ENCODE measurements at regions not wholly inside any gene's neighbourhood (a gene's known extent, or its start where the extent isn't known, plus 50 kb on each side); places are given as distances from the start of the nearest gene placed in this dataset.

GRCh38 chr9:79880626-79881025, 308.9 kb downstream of the TLE4 start:
- Histone ChIP-seq H3K27ac (ENCODE audit: low read length) (no peak overlapping the region), H3K36me3 (ENCODE audit: control insufficient read depth, insufficient read depth, low read length) (no peaks in the 10 kb centered on the region), H3K4me3 (ENCODE audit: low read depth in 2 of 2, low read length in 2 of 2) (no peak overlapping the region), H3K27me3 (ENCODE audit: control insufficient read depth, insufficient read depth, low read length) (no peaks in the 10 kb centered on the region), H3K9me3 (ENCODE audit: control insufficient read depth, insufficient read depth, low read depth, low read length) (no peaks in the 10 kb centered on the region), H3K4me1 (ENCODE audit: control insufficient read depth, insufficient read depth, low read length) (no peaks in the 10 kb centered on the region)
- ATAC-seq (no peak), DNase-seq (ENCODE audit: low read depth, low spot score) (no peak)
- POLR2A ChIA-PET = no interaction called here
- TF ChIP-seq POLR2AphosphoS5 (IDR thresholded peaks at IDR 0.05; ENCODE audit: low read depth, low read length) = no peak
- no peak for TF ChIP-seq TCF7L2 (IDR thresholded peaks at IDR 0.05; ENCODE audit: low read depth, low read length)
- no peak for TF ChIP-seq REST (IDR thresholded peaks at IDR 0.05; ENCODE audit: insufficient read depth in 1 of 2, low read depth in 2 of 2, low read length in 1 of 2)
- no peak for TF ChIP-seq CTCF (IDR thresholded peaks at IDR 0.05)
- TF ChIP-seq SIN3A (IDR thresholded peaks at IDR 0.05; ENCODE audit: borderline replicate concordance, insufficient read depth, low read depth, low read length) = no peak
- in situ Hi-C loops (cut with HindIII; ENCODE audit: low pct_unique_long_range_greater_than_20kb, low sequenced_read_pairs) = no loop called here
- intact Hi-C loops (cut with micrococcal nuclease; ENCODE audit: unreplicated experiment) = no loop called here
- CTCF ChIA-PET = no interaction called here
- BruUV-seq (replicated peaks) = no TSS peak

- ATAC-seq (no peak), DNase-seq (ENCODE audit: low read depth, low spot score) (no peak)
- CTCF ChIA-PET = no interaction called here
- no peaks in the 10 kb centered on the region for H3K4me1 ChIP-seq (ENCODE audit: control insufficient read depth, insufficient read depth, low read length)
- H3K27me3 ChIP-seq (ENCODE audit: control insufficient read depth, insufficient read depth, low read length) = no peaks in the 10 kb centered on the region
- in situ Hi-C loops (cut with HindIII; ENCODE audit: low pct_unique_long_range_greater_than_20kb, low sequenced_read_pairs) = no loop called here
- H3K9me3 ChIP-seq (ENCODE audit: control insufficient read depth, insufficient read depth, low read depth, low read length) = no peaks in the 10 kb centered on the region
- H3K36me3 ChIP-seq (ENCODE audit: control insufficient read depth, insufficient read depth, low read length) = no peaks in the 10 kb centered on the region
- no peak overlapping the region for H3K27ac ChIP-seq (ENCODE audit: low read length)
- H3K4me3 ChIP-seq (ENCODE audit: low read depth in 2 of 2, low read length in 2 of 2) = no peak overlapping the region
- no peak for TF ChIP-seq TCF7L2 (IDR thresholded peaks at IDR 0.05; ENCODE audit: low read depth, low read length)
- TF ChIP-seq SIN3A (IDR thresholded peaks at IDR 0.05; ENCODE audit: borderline replicate concordance, insufficient read depth, low read depth, low read length) = no peak
- TF ChIP-seq CTCF (IDR thresholded peaks at IDR 0.05) = no peak
- no peak for TF ChIP-seq REST (IDR thresholded peaks at IDR 0.05; ENCODE audit: insufficient read depth in 1 of 2, low read depth in 2 of 2, low read length in 1 of 2)
- no peak for TF ChIP-seq POLR2AphosphoS5 (IDR thresholded peaks at IDR 0.05; ENCODE audit: low read depth, low read length)
- intact Hi-C loops (cut with micrococcal nuclease; ENCODE audit: unreplicated experiment) = no loop called here
- POLR2A ChIA-PET = no interaction called here
- BruUV-seq (replicated peaks) = no TSS peak
Observed at GRCh38 chr9:79877943-79878602, 306.3 kb downstream of the TLE4 start.

Measured in Panc1 (cell line).